ENCODE measurements at regions not wholly inside any gene's neighbourhood (a gene's known extent, or its start where the extent isn't known, plus 50 kb on each side); places are given as distances from the start of the nearest gene placed in this dataset.

DNA sequence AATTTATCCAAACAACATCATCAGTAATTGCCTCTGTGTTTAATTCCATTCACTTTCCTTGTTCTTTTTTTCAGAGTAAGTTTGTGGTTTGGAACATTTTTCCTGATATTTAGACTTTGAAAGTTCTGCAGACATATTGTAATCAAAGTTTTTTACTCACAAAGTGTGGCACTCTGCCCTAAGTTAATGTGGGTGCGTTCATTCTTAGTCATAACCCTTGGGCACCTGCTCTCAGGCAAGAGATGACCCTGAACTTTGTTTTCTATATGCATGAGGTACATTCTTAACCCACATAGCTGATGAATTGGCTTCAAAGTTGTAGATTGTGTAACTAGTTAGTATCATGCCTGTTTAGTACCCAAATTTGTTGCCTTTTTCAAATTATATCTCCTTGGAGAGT is 424.3 kb downstream of the GRXCR1 start:
- Histone ChIP-seq H3K36me3 (ENCODE audit: control insufficient read depth, insufficient read depth, low read length) (no peaks in the 10 kb centered on the region), H3K9me3 (replicated peaks; ENCODE audit: control insufficient read depth, insufficient read depth, low read depth, low read length) (no peaks in the 10 kb centered on the region), H3K79me2 (ENCODE audit: control insufficient read depth, insufficient read depth, low read length) (no peaks in the 10 kb centered on the region), H4K20me1 (replicated peaks; ENCODE audit: control insufficient read depth, insufficient read depth, low read length) (no peaks in the 10 kb centered on the region), H3K27ac (ENCODE audit: extremely low read depth, low read depth, low read length) (no peak overlapping the region), H3K4me3 (no peak overlapping the region), H3K4me1 (replicated peaks in 1 of 2; ENCODE audit: control insufficient read depth in 2 of 2, insufficient read depth in 2 of 2, low read length in 2 of 2) (no peaks in the 10 kb centered on the region), H2AFZ (ENCODE audit: low read depth, low read length) (no peak overlapping the region), H3K9ac (ENCODE audit: insufficient read depth in 1 of 2, low read depth in 2 of 2, low read length in 2 of 2) (no peak overlapping the region), H3K9me1 (ENCODE audit: control insufficient read depth, insufficient read depth, low read length) (no peaks in the 10 kb centered on the region), H3K4me2 (ENCODE audit: insufficient read depth, low read length) (no peak overlapping the region), H3K27me3 (ENCODE audit: control insufficient read depth in 2 of 2, insufficient read depth in 2 of 2, low read length in 2 of 2) (no peaks in the 10 kb centered on the region)
- WGBS (ENCODE audit: insufficient coverage, low coverage, missing lambda C conversion rate) = 0% methylated on average over 1 of the region's 1 CpG
- FAIRE-seq (no peak), ATAC-seq (no peak), DNase-seq (ENCODE audit: extremely low read depth in 1 of 4, low spot score in 3 of 4) (no peak)
- ChIA-PET CTCF (ENCODE audit: low intra/inter-chr PET ratio) (no interaction called here), POLR2A (no interaction called here)
- no TSS peak for BruUV-seq (replicated peaks)
- intact Hi-C loops (cut with micrococcal nuclease) (no loop called here), in situ Hi-C loops (cut with MboI) (no loop called here)
- no peak for TF ChIP-seq FOXA3 (CRISPR knock-in tag; conservative IDR thresholded peaks at IDR 0.05 in 1 of 2, IDR thresholded peaks at IDR 0.05 in 1 of 2)
- TF ChIP-seq, protein P1, sequence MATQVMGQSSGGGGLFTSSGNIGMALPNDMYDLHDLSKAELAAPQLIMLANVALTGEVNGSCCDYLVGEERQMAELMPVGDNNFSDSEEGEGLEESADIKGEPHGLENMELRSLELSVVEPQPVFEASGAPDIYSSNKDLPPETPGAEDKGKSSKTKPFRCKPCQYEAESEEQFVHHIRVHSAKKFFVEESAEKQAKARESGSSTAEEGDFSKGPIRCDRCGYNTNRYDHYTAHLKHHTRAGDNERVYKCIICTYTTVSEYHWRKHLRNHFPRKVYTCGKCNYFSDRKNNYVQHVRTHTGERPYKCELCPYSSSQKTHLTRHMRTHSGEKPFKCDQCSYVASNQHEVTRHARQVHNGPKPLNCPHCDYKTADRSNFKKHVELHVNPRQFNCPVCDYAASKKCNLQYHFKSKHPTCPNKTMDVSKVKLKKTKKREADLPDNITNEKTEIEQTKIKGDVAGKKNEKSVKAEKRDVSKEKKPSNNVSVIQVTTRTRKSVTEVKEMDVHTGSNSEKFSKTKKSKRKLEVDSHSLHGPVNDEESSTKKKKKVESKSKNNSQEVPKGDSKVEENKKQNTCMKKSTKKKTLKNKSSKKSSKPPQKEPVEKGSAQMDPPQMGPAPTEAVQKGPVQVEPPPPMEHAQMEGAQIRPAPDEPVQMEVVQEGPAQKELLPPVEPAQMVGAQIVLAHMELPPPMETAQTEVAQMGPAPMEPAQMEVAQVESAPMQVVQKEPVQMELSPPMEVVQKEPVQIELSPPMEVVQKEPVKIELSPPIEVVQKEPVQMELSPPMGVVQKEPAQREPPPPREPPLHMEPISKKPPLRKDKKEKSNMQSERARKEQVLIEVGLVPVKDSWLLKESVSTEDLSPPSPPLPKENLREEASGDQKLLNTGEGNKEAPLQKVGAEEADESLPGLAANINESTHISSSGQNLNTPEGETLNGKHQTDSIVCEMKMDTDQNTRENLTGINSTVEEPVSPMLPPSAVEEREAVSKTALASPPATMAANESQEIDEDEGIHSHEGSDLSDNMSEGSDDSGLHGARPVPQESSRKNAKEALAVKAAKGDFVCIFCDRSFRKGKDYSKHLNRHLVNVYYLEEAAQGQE (IDR thresholded peaks at IDR 0.05; ENCODE audit: borderline replicate concordance) = no peak
- TF ChIP-seq, protein P1 (CRISPR knock-in tag; IDR thresholded peaks at IDR 0.05; ENCODE audit: low read depth) = no peak
- TF ChIP-seq ZNF184 (CRISPR knock-in tag; IDR thresholded peaks at IDR 0.05) = no peak
- TF ChIP-seq NEUROD1 (IDR thresholded peaks at IDR 0.05; ENCODE audit: borderline replicate concordance, low read depth, low read length, partially characterized antibody) = no peak
- no peak for TF ChIP-seq ZSCAN32 (CRISPR knock-in tag; IDR thresholded peaks at IDR 0.05)
- no peak for TF ChIP-seq KDM1A (IDR thresholded peaks at IDR 0.05)
- TF ChIP-seq GTF2E2 (tag; IDR thresholded peaks at IDR 0.05) = no peak
- no peak for TF ChIP-seq TGIF2 (CRISPR knock-in tag; IDR thresholded peaks at IDR 0.05)
- TF ChIP-seq ZNF133 (CRISPR knock-in tag; IDR thresholded peaks at IDR 0.05) = no peak
- TF ChIP-seq, protein P2, sequence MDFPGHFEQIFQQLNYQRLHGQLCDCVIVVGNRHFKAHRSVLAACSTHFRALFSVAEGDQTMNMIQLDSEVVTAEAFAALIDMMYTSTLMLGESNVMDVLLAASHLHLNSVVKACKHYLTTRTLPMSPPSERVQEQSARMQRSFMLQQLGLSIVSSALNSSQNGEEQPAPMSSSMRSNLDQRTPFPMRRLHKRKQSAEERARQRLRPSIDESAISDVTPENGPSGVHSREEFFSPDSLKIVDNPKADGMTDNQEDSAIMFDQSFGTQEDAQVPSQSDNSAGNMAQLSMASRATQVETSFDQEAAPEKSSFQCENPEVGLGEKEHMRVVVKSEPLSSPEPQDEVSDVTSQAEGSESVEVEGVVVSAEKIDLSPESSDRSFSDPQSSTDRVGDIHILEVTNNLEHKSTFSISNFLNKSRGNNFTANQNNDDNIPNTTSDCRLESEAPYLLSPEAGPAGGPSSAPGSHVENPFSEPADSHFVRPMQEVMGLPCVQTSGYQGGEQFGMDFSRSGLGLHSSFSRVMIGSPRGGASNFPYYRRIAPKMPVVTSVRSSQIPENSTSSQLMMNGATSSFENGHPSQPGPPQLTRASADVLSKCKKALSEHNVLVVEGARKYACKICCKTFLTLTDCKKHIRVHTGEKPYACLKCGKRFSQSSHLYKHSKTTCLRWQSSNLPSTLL (IDR thresholded peaks at IDR 0.05) = no peak
- TF ChIP-seq LEF1 (IDR thresholded peaks at IDR 0.05) = no peak
- no peak for TF ChIP-seq GATA2 (CRISPR knock-in tag; IDR thresholded peaks at IDR 0.05)
- no peak for TF ChIP-seq CREBBP (IDR thresholded peaks at IDR 0.05; ENCODE audit: low read depth, low read length)
- no peak for TF ChIP-seq SPI1 (IDR thresholded peaks at IDR 0.05; ENCODE audit: borderline replicate concordance, low read depth, low read length)
- no peak for TF ChIP-seq HMGN3 (IDR thresholded peaks at IDR 0.05; ENCODE audit: borderline replicate concordance, extremely low read depth, insufficient read length, low read depth, low read length)
